ENCODE measurements at regions not wholly inside any gene's neighbourhood (a gene's known extent, or its start where the extent isn't known, plus 50 kb on each side); places are given as distances from the start of the nearest gene placed in this dataset.
"Not testable (repeated sequence)": the region's sequence is repeated elsewhere in the genome, so short reads cannot be mapped to it uniquely, and the experiment has no call there.

GRCh38 chrX:96566878-96567277 is 117.8 kb upstream of the DIAPH2 start:
- Mint-ChIP-seq H3K4me3 (no peak overlapping the region), H3K4me1 (ENCODE audit: low read depth) (no peaks in the 10 kb centered on the region), H3K9me3 (no peaks in the 10 kb centered on the region), H3K27ac (no peak overlapping the region), H3K27me3 (ENCODE audit: low read depth) (peaks cover 12% of the 10 kb centered on the region), H3K36me3 (ENCODE audit: insufficient read depth in 2 of 2) (no peaks in the 10 kb centered on the region)
- ATAC-seq (replicated peaks in 1 of 2) (no peak), DNase-seq (no peak)

- no peak overlapping the region for H3K27ac Mint-ChIP-seq
- no peak for DNase-seq
- no peak overlapping the region for H3K4me3 Mint-ChIP-seq
- no peak for ATAC-seq (replicated peaks in 1 of 2)
- peaks cover 7% of the 10 kb centered on the region for H3K27me3 Mint-ChIP-seq (ENCODE audit: low read depth)
- no peaks in the 10 kb centered on the region for H3K36me3 Mint-ChIP-seq (ENCODE audit: insufficient read depth in 2 of 2)
- no peaks in the 10 kb centered on the region for H3K4me1 Mint-ChIP-seq (ENCODE audit: low read depth)
- H3K9me3 Mint-ChIP-seq: no peaks in the 10 kb centered on the region
These were observed 116.6 kb upstream of the DIAPH2 start for GRCh38 chrX:96568071-96568470.

- Mint-ChIP-seq H3K4me3 (no peak overlapping the region), H3K4me1 (ENCODE audit: low read depth) (no peaks in the 10 kb centered on the region), H3K27me3 (ENCODE audit: low read depth) (peaks cover 12% of the 10 kb centered on the region), H3K36me3 (ENCODE audit: insufficient read depth in 2 of 2) (no peaks in the 10 kb centered on the region), H3K9me3 (no peaks in the 10 kb centered on the region), H3K27ac (no peak overlapping the region)
- ATAC-seq (replicated peaks in 1 of 2): no peak
- DNase-seq: no peak
These were observed 115.6 kb upstream of the DIAPH2 start for GRCh38 chrX:96569034-96569433.

GRCh38 chrX:96575011-96575410 is 109.6 kb upstream of the DIAPH2 start:
- Mint-ChIP-seq H3K27ac (no peak overlapping the region), H3K4me3 (no peak overlapping the region), H3K27me3 (ENCODE audit: low read depth) (peaks cover 27% of the 10 kb centered on the region), H3K9me3 (no peaks in the 10 kb centered on the region), H3K36me3 (ENCODE audit: insufficient read depth in 2 of 2) (no peaks in the 10 kb centered on the region), H3K4me1 (ENCODE audit: low read depth) (no peaks in the 10 kb centered on the region)
- no peak for DNase-seq
- ATAC-seq (replicated peaks in 1 of 2): no peak

GRCh38 chrX:96576368-96576767 is 108.3 kb upstream of the DIAPH2 start:
- peaks cover 31% of the 10 kb centered on the region for H3K27me3 Mint-ChIP-seq (ENCODE audit: low read depth)
- DNase-seq: no peak
- H3K27ac Mint-ChIP-seq: no peak overlapping the region
- no peaks in the 10 kb centered on the region for H3K4me1 Mint-ChIP-seq (ENCODE audit: low read depth)
- no peak overlapping the region for H3K4me3 Mint-ChIP-seq
- no peak for ATAC-seq (replicated peaks in 1 of 2)
- H3K36me3 Mint-ChIP-seq (ENCODE audit: insufficient read depth in 2 of 2): no peaks in the 10 kb centered on the region
- no peaks in the 10 kb centered on the region for H3K9me3 Mint-ChIP-seq

- H3K4me3 Mint-ChIP-seq: no peak overlapping the region
- no peak overlapping the region for H3K27ac Mint-ChIP-seq
- peaks cover 19% of the 10 kb centered on the region for H3K27me3 Mint-ChIP-seq (ENCODE audit: low read depth)
- no peaks in the 10 kb centered on the region for H3K4me1 Mint-ChIP-seq (ENCODE audit: low read depth)
- no peaks in the 10 kb centered on the region for H3K9me3 Mint-ChIP-seq
- no peaks in the 10 kb centered on the region for H3K36me3 Mint-ChIP-seq (ENCODE audit: insufficient read depth in 2 of 2)
- ATAC-seq (replicated peaks in 1 of 2): peak in 1 of 2 donors; percentile 7
- no peak for DNase-seq
These were observed 105.9 kb upstream of the DIAPH2 start for GRCh38 chrX:96578781-96579180.

GRCh38 chrX:96579252-96579651 is 105.4 kb upstream of the DIAPH2 start:
- no peak for DNase-seq
- no peaks in the 10 kb centered on the region for H3K36me3 Mint-ChIP-seq (ENCODE audit: insufficient read depth in 2 of 2)
- peaks cover 19% of the 10 kb centered on the region for H3K27me3 Mint-ChIP-seq (ENCODE audit: low read depth)
- ATAC-seq (replicated peaks in 1 of 2): peak; percentile 68 to 83
- H3K4me1 Mint-ChIP-seq (ENCODE audit: low read depth): no peaks in the 10 kb centered on the region
- no peak overlapping the region for H3K27ac Mint-ChIP-seq
- H3K9me3 Mint-ChIP-seq: no peaks in the 10 kb centered on the region
- H3K4me3 Mint-ChIP-seq: no peak overlapping the region

- DNase-seq: no peak
- no peak overlapping the region for H3K4me3 Mint-ChIP-seq
- no peak for ATAC-seq (replicated peaks in 1 of 2)
- no peak overlapping the region for H3K27ac Mint-ChIP-seq
- H3K36me3 Mint-ChIP-seq (ENCODE audit: insufficient read depth in 2 of 2): no peaks in the 10 kb centered on the region
- H3K9me3 Mint-ChIP-seq: peaks cover 0 to 1% of the 10 kb centered on the region in 2 donors
- H3K27me3 Mint-ChIP-seq (ENCODE audit: low read depth): peaks cover 13% of the 10 kb centered on the region
- no peaks in the 10 kb centered on the region for H3K4me1 Mint-ChIP-seq (ENCODE audit: low read depth)
These were observed 94.2 kb upstream of the DIAPH2 start for GRCh38 chrX:96590403-96590802.

GRCh38 chrX:96591421-96591820 is 93.2 kb upstream of the DIAPH2 start:
- Mint-ChIP-seq H3K9me3 (peaks cover 0 to 1% of the 10 kb centered on the region in 2 donors), H3K4me3 (no peak overlapping the region), H3K27ac (no peak overlapping the region), H3K36me3 (ENCODE audit: insufficient read depth in 2 of 2) (no peaks in the 10 kb centered on the region), H3K4me1 (ENCODE audit: low read depth) (no peaks in the 10 kb centered on the region), H3K27me3 (ENCODE audit: low read depth) (peaks cover 6% of the 10 kb centered on the region)
- ATAC-seq (replicated peaks in 1 of 2) (no peak), DNase-seq (no peak)

- H3K27ac Mint-ChIP-seq; DNase-seq; H3K4me1 Mint-ChIP-seq (ENCODE audit: low read depth); H3K4me3 Mint-ChIP-seq; H3K27me3 Mint-ChIP-seq (ENCODE audit: low read depth); H3K36me3 Mint-ChIP-seq (ENCODE audit: insufficient read depth in 2 of 2); H3K9me3 Mint-ChIP-seq; ATAC-seq (replicated peaks in 1 of 2): not testable (repeated sequence)
These were observed 86.8 kb upstream of the DIAPH2 start for GRCh38 chrX:96597847-96598246.

- Mint-ChIP-seq H3K4me3 (no peak overlapping the region), H3K27ac (no peak overlapping the region), H3K4me1 (ENCODE audit: low read depth) (no peaks in the 10 kb centered on the region), H3K27me3 (ENCODE audit: low read depth) (peaks cover 11% of the 10 kb centered on the region), H3K9me3 (no peaks in the 10 kb centered on the region), H3K36me3 (ENCODE audit: insufficient read depth in 2 of 2) (peaks cover 0 to 1% of the 10 kb centered on the region in 2 donors)
- ATAC-seq (replicated peaks in 1 of 2): no peak
- DNase-seq: no peak
These were observed 72.9 kb upstream of the DIAPH2 start for GRCh38 chrX:96611619-96612362.

- Mint-ChIP-seq H3K4me3 (no peak overlapping the region), H3K4me1 (ENCODE audit: low read depth) (no peaks in the 10 kb centered on the region), H3K9me3 (peaks cover 3 to 6% of the 10 kb centered on the region in 2 donors), H3K36me3 (ENCODE audit: insufficient read depth in 2 of 2) (peaks cover 0 to 4% of the 10 kb centered on the region in 2 donors), H3K27me3 (ENCODE audit: low read depth) (peaks cover 20% of the 10 kb centered on the region), H3K27ac (no peak overlapping the region)
- DNase-seq (no peak), ATAC-seq (replicated peaks in 1 of 2) (no peak)
These were observed 69.2 kb upstream of the DIAPH2 start for GRCh38 chrX:96615448-96615847.

- DNase-seq: no peak
- Mint-ChIP-seq H3K36me3 (ENCODE audit: insufficient read depth in 2 of 2) (peaks cover 0 to 4% of the 10 kb centered on the region in 2 donors), H3K4me3 (no peak overlapping the region), H3K27me3 (ENCODE audit: low read depth) (peaks cover 20% of the 10 kb centered on the region), H3K4me1 (ENCODE audit: low read depth) (no peaks in the 10 kb centered on the region), H3K9me3 (peaks cover 3 to 6% of the 10 kb centered on the region in 2 donors), H3K27ac (no peak overlapping the region)
- ATAC-seq (replicated peaks in 1 of 2): no peak
These were observed 65.1 kb upstream of the DIAPH2 start for GRCh38 chrX:96619588-96619987.

GRCh38 chrX:96621811-96622210 is 62.8 kb upstream of the DIAPH2 start:
- peaks cover 25% of the 10 kb centered on the region for H3K27me3 Mint-ChIP-seq (ENCODE audit: low read depth)
- H3K27ac Mint-ChIP-seq: no peak overlapping the region
- H3K4me1 Mint-ChIP-seq (ENCODE audit: low read depth): no peaks in the 10 kb centered on the region

More at GRCh38 chrX:96621811-96622210, 62.8 kb upstream of the DIAPH2 start:
- DNase-seq: no peak
- no peak for ATAC-seq (replicated peaks in 1 of 2)
- H3K4me3 Mint-ChIP-seq: no peak overlapping the region
- H3K9me3 Mint-ChIP-seq: peaks cover 3 to 6% of the 10 kb centered on the region in 2 donors
- peaks cover 0 to 3% of the 10 kb centered on the region in 2 donors for H3K36me3 Mint-ChIP-seq (ENCODE audit: insufficient read depth in 2 of 2)

All from activated T-cell treated with anti-CD3 and anti-CD28 coated beads, Interleukin-2, amount 50 U/mL, for 72 hours (primary cell).